Osteocyte (in vitro differentiated cells): ENCODE measurements at regions not wholly inside any gene's neighbourhood (a gene's known extent, or its start where the extent isn't known, plus 50 kb on each side); places are given as distances from the start of the nearest gene placed in this dataset.

Experiments
- DNase-seq: peaks from one replicate; pipeline ENCODE4 v3.0.0; 2021; ENCODE audit warnings: mixed read lengths; ENCODE audit not compliant: unreplicated experiment; ENCODE audit errors: extremely low spot score
- H3K27ac Mint-ChIP-seq: one replicate; pipeline ENCODE4 v1.8.0; 2021; ENCODE audit warnings: mild to moderate bottlenecking, mixed read lengths; ENCODE audit not compliant: unreplicated experiment
- H3K27me3 Mint-ChIP-seq: one replicate; pipeline ENCODE4 v1.8.0; 2021; ENCODE audit warnings: mixed read lengths; ENCODE audit not compliant: unreplicated experiment
- H3K36me3 Mint-ChIP-seq: one replicate; pipeline ENCODE4 v1.8.0; 2021; ENCODE audit warnings: mixed read lengths; ENCODE audit not compliant: unreplicated experiment
- H3K4me1 Mint-ChIP-seq: one replicate; pipeline ENCODE4 v1.8.0; 2021; ENCODE audit warnings: mixed read lengths; ENCODE audit not compliant: unreplicated experiment
- H3K4me3 Mint-ChIP-seq: one replicate; pipeline ENCODE4 v1.8.0; 2021; ENCODE audit warnings: mild to moderate bottlenecking, moderate library complexity, mixed read lengths; ENCODE audit not compliant: unreplicated experiment
- H3K9me3 Mint-ChIP-seq: one replicate; pipeline ENCODE4 v1.8.0; 2021; ENCODE audit warnings: mixed read lengths; ENCODE audit not compliant: unreplicated experiment
- TF ChIP-seq, protein P1 (sequence below): fragments of 200-600 bp; sonication (generic); IDR thresholded peaks from 2 replicates; pipeline ENCODE4 v1.5.0; 2021; ENCODE audit warnings: antibody characterized with exemption, mild to moderate bottlenecking, moderate library complexity

DNA sequence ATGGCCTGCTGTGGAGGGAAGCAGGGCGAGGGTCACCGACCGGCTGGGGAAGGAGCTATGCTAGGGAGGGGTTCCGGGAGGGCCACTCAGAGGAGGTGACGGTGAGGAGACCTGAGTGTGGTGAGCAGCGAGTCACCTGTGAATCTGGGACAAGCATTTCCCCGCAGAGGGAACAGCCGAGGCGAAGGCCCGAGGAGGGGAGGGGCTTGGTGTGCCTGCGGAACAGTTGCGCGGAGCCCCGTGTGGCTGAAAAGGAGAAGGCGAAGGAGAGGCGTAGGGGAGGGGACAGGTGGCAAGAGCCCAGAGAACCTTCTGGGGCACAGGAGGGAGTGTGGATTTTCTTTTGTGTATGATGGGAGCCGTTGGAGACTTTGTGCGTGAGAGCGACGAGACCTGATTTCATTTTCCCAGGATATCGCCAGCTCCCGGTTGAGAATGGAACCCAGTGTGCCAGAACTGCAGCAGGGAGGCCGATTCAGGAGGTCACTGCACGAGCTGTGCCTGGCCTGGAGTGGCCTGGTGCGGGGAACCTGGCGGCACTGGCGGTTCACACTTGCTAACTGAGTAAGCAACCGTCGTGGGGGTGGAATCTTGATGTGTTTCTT, 117.7 kb upstream of the ZNF507 start:
- DNase-seq = no peak

DNA sequence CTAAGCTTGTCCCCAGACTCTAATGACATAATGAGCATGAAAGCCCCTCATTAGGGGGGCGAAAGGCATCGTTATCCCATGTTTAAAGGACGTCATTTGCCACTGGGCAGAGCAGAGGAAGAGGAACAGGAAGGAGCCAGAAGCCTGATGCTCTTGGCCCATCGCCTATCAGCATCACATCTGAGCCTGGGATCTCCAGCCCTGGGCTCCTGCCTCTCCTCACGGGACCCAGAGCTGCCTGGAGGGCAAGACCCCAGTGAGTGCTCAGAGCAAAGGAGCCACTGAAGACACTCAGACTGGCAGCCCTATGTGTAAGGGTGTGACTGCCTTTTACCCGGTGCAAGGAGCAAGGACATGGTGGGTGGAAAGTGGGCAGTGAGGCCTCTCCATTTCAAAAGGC, 115.0 kb upstream of the ZNF507 start:
- Mint-ChIP-seq H3K27me3 (peaks cover 5% of the 10 kb centered on the region), H3K4me1 (no peaks in the 10 kb centered on the region), H3K9me3 (no peaks in the 10 kb centered on the region), H3K36me3 (no peaks in the 10 kb centered on the region), H3K27ac (no peak overlapping the region), H3K4me3 (no peak overlapping the region)
- no peak for DNase-seq
- TF ChIP-seq, protein P1, sequence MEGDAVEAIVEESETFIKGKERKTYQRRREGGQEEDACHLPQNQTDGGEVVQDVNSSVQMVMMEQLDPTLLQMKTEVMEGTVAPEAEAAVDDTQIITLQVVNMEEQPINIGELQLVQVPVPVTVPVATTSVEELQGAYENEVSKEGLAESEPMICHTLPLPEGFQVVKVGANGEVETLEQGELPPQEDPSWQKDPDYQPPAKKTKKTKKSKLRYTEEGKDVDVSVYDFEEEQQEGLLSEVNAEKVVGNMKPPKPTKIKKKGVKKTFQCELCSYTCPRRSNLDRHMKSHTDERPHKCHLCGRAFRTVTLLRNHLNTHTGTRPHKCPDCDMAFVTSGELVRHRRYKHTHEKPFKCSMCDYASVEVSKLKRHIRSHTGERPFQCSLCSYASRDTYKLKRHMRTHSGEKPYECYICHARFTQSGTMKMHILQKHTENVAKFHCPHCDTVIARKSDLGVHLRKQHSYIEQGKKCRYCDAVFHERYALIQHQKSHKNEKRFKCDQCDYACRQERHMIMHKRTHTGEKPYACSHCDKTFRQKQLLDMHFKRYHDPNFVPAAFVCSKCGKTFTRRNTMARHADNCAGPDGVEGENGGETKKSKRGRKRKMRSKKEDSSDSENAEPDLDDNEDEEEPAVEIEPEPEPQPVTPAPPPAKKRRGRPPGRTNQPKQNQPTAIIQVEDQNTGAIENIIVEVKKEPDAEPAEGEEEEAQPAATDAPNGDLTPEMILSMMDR = no peak

More for the DNA sequence above, 117.7 kb upstream of the ZNF507 start:
- TF ChIP-seq, protein P1 = no peak
- Mint-ChIP-seq H3K4me3 (no peak overlapping the region), H3K4me1 (peaks cover 2% of the 10 kb centered on the region), H3K27me3 (peaks cover 15% of the 10 kb centered on the region), H3K27ac (no peak overlapping the region), H3K36me3 (no peaks in the 10 kb centered on the region), H3K9me3 (no peaks in the 10 kb centered on the region)

DNA sequence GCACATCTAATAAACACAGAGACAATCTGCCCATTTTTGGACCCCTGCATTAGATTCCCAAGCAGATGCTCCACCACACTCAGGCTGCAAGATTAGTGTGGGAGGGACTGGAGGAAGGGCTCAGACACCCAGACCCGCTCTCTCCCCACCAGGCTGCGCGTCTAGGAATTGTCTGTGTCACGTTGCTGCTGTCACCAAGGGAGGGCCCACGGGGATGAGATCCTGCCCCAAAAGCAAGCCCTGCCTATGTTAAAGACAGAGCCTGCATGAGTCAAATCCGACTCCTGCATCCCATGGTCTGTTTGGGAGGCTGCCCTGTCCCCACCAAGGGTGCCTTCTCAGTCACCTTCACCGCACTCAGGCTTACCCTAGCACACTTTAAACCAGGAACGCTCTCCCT, 114.4 kb upstream of the ZNF507 start:
- H3K4me1 Mint-ChIP-seq = no peaks in the 10 kb centered on the region

DNA sequence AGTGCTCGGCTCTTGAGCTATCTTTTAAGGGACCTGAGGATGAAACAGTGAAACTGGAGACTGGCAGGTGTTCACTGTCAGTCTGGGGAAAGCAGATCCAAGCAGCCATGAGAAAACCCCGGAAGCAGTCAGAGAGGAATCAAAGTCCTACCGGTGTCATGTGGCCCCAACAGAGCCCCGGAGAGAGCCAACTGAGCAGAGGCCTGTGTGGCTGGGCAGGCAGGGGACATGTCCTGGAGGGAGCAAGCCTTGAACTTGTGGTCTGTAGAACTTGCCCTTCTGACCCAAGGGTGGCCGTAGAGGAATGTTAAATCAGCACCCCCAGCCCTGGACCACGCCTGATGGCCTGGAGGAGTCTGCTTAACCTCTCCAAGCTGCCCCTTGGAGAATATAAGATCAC, 113.7 kb upstream of the ZNF507 start:
- Mint-ChIP-seq H3K27ac (no peak overlapping the region), H3K27me3 (no peaks in the 10 kb centered on the region), H3K4me3 (no peak overlapping the region), H3K9me3 (no peaks in the 10 kb centered on the region), H3K36me3 (no peaks in the 10 kb centered on the region), H3K4me1 (no peaks in the 10 kb centered on the region)
- DNase-seq = peak; percentile 81
- TF ChIP-seq, protein P1 = no peak

More for the DNA sequence above, 114.4 kb upstream of the ZNF507 start:
- Mint-ChIP-seq H3K4me3 (no peak overlapping the region), H3K9me3 (no peaks in the 10 kb centered on the region), H3K36me3 (no peaks in the 10 kb centered on the region), H3K27ac (no peak overlapping the region), H3K27me3 (peaks cover 5% of the 10 kb centered on the region)
- TF ChIP-seq, protein P1 = no peak
- DNase-seq = no peak

DNA sequence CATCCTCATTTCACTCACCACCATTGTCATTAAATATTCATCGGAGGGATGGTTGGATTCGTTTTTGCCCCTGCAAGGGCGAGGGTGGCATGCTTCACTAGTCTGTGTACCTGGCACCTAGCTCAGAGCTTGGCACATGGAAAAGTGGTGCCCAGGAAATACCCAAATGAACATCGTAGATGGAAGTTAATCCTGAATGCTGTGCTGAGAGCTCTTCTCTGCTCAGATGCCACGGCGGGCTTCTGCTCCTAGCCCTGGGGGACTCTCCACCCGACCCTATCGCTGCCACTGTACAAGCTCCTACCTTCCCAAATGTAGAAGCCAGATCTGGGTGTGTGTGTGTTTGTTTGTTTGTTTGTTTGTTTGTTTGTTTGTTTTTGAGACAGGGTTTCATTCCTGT, 113.0 kb upstream of the ZNF507 start:
- H3K27ac Mint-ChIP-seq = no peak overlapping the region
- H3K36me3 Mint-ChIP-seq = no peaks in the 10 kb centered on the region
- H3K4me1 Mint-ChIP-seq = no peaks in the 10 kb centered on the region
- no peaks in the 10 kb centered on the region for H3K9me3 Mint-ChIP-seq
- peak; percentile 56 for DNase-seq
- TF ChIP-seq, protein P1 = no peak
- H3K27me3 Mint-ChIP-seq = no peaks in the 10 kb centered on the region
- no peak overlapping the region for H3K4me3 Mint-ChIP-seq
